Left lung (tissue), 4 donors: ENCODE measurements at regions not wholly inside any gene's neighbourhood (a gene's known extent, or its start where the extent isn't known, plus 50 kb on each side); places are given as distances from the start of the nearest gene placed in this dataset.

ENCODE experiments used
- ATAC-seq: fragments of 200-7000 bp; cut with Tn5 transposase; one replicate; pipeline ENCODE4 v1.9.1; 2020; ENCODE audit warnings: moderate library complexity
- DNase-seq, 4 donors: peaks; one replicate each; pipeline ENCODE4 v3.0.0-alpha.2; 2013 to 2020
- H3K27ac ChIP-seq, 2 donors: fragments of 200-600 bp; sonication (generic) in 1 of 2; one replicate each; pipeline versions ENCODE4 v1.5.0 to v1.8.0; 2020 to 2021
- H3K27me3 ChIP-seq, 2 donors: fragments of 200-600 bp; sonication (generic) in 1 of 2; one replicate each; pipeline versions ENCODE4 v1.5.0 to v1.8.0; 2020 to 2021
- H3K36me3 ChIP-seq, 2 donors: fragments of 200-600 bp; sonication (generic) in 1 of 2; one replicate each; pipeline versions ENCODE4 v1.5.0 to v1.8.0; 2020 to 2021
- H3K4me1 ChIP-seq, 2 donors: fragments of 200-600 bp; one replicate each; pipeline ENCODE4 v1.8.0; 2021
- H3K4me3 ChIP-seq, 2 donors: fragments of 200-600 bp; sonication (generic) in 1 of 2; one replicate each; pipeline versions ENCODE4 v1.5.0 to v1.8.0; 2020 to 2021; ENCODE audit warnings: mild to moderate bottlenecking in 1 of 2
- H3K9me3 ChIP-seq, 2 donors: fragments of 200-600 bp; sonication (generic) in 1 of 2; one replicate each; pipeline versions ENCODE4 v1.5.0 to v1.8.0; 2020 to 2021
- CTCF ChIP-seq, 2 donors: fragments of 200-600 bp; sonication (generic) in 1 of 2; IDR thresholded peaks; one replicate each; pipeline versions ENCODE4 v1.5.0 to v1.8.0; 2021; ENCODE audit warnings: antibody characterized with exemption in 2 of 2
- intact Hi-C, 2 donors: fragments of 100-400 bp; cut with DNase I; formaldehyde crosslinking; loops; one replicate each; pipeline versions ENCODE4 v1.11.2 to v1.14.2; 2022
- donor health status: DM: no; HTN: yes; CAD: no.
- donor health status: DM: no; HTN: no; CAD: no.

GRCh38 chr4:123553733-123554637 is 157.4 kb downstream of the SPRY1 start:
- no peak overlapping the region for H3K27ac ChIP-seq
- H3K9me3 ChIP-seq = peaks cover 0 to 3% of the 10 kb centered on the region in 2 donors
- intact Hi-C loops = no loop called here
- H3K4me3 ChIP-seq = no peak overlapping the region
- H3K36me3 ChIP-seq = no peaks in the 10 kb centered on the region
- peaks cover 25 to 29% of the 10 kb centered on the region in 2 donors for H3K4me1 ChIP-seq
- no peak for TF ChIP-seq CTCF (IDR thresholded peaks at IDR 0.05)
- peak; percentile 7 for ATAC-seq
- H3K27me3 ChIP-seq = no peaks in the 10 kb centered on the region
- DNase-seq = no peak

GRCh38 chr4:123554801-123555232 is 158.2 kb downstream of the SPRY1 start:
- no peak for TF ChIP-seq CTCF (IDR thresholded peaks at IDR 0.05)
- peaks cover 25 to 29% of the 10 kb centered on the region in 2 donors for H3K4me1 ChIP-seq
- no peak for DNase-seq

GRCh38 chr4:123555233-123555806 is 158.7 kb downstream of the SPRY1 start:
- DNase-seq (peak in 3 of 4 donors; percentile 70 to 89 (median 86)), ATAC-seq (peak; percentile 91)
- no peaks in the 10 kb centered on the region for H3K9me3 ChIP-seq
- H3K27ac ChIP-seq = peak overlapping the region; percentile 73 to 79
- TF ChIP-seq CTCF (IDR thresholded peaks at IDR 0.05) = no peak
- H3K36me3 ChIP-seq = no peaks in the 10 kb centered on the region
- no peak overlapping the region for H3K4me3 ChIP-seq
- H3K4me1 ChIP-seq = peaks cover 25 to 34% of the 10 kb centered on the region in 2 donors
- H3K27me3 ChIP-seq = no peaks in the 10 kb centered on the region
- intact Hi-C loops = no loop called here

More at GRCh38 chr4:123554801-123555232, 158.2 kb downstream of the SPRY1 start:
- Histone ChIP-seq H3K27me3 (no peaks in the 10 kb centered on the region), H3K27ac (peak overlapping the region; percentile 73 to 79), H3K4me3 (no peak overlapping the region), H3K9me3 (peaks cover 0 to under 1% of the 10 kb centered on the region in 2 donors), H3K36me3 (no peaks in the 10 kb centered on the region)
- peak; percentile 63 for ATAC-seq
- intact Hi-C loops = no loop called here

- Histone ChIP-seq H3K4me3 (no peak overlapping the region), H3K27me3 (no peaks in the 10 kb centered on the region), H3K4me1 (peaks cover 25 to 34% of the 10 kb centered on the region in 2 donors), H3K9me3 (no peaks in the 10 kb centered on the region), H3K36me3 (no peaks in the 10 kb centered on the region), H3K27ac (peak overlapping the region; percentile 73 to 79)
- intact Hi-C loops = no loop called here
- TF ChIP-seq CTCF (IDR thresholded peaks at IDR 0.05) = no peak
- ATAC-seq = peak; percentile 45
- no peak for DNase-seq
Observed at GRCh38 chr4:123555807-123556273, 159.2 kb downstream of the SPRY1 start.

- H3K4me1 ChIP-seq = peaks cover 25 to 34% of the 10 kb centered on the region in 2 donors
- no peak for TF ChIP-seq CTCF (IDR thresholded peaks at IDR 0.05)
- DNase-seq (no peak), ATAC-seq (no peak)
- H3K27me3 ChIP-seq = no peaks in the 10 kb centered on the region
- intact Hi-C loops = no loop called here
- H3K4me3 ChIP-seq = no peak overlapping the region
- H3K36me3 ChIP-seq = no peaks in the 10 kb centered on the region
- H3K9me3 ChIP-seq = no peaks in the 10 kb centered on the region
- H3K27ac ChIP-seq = peak overlapping the region in 1 of 2 donors; percentile 73
Observed at GRCh38 chr4:123556526-123556925, 159.9 kb downstream of the SPRY1 start.
